ENCODE measurements at regions not wholly inside any gene's neighbourhood (a gene's known extent, or its start where the extent isn't known, plus 50 kb on each side); places are given as distances from the start of the nearest gene placed in this dataset.

GRCh38 chr5:3778000-3778550, 182.4 kb downstream of the IRX1 start:
- H3K27me3 ChIP-seq (replicated peaks; ENCODE audit: insufficient read depth), result no peaks in the 10 kb centered on the region
- DNase-seq (ENCODE audit: low spot score), result no peak
- no peaks in the 10 kb centered on the region for H3K36me3 ChIP-seq
- intact Hi-C loops (cut with DNase I), result no loop called here
- H3K4me3 ChIP-seq, result no peak overlapping the region
- WGBS, result 51% methylated on average over 6 of the region's 6 CpGs
- TF ChIP-seq, protein P1, sequence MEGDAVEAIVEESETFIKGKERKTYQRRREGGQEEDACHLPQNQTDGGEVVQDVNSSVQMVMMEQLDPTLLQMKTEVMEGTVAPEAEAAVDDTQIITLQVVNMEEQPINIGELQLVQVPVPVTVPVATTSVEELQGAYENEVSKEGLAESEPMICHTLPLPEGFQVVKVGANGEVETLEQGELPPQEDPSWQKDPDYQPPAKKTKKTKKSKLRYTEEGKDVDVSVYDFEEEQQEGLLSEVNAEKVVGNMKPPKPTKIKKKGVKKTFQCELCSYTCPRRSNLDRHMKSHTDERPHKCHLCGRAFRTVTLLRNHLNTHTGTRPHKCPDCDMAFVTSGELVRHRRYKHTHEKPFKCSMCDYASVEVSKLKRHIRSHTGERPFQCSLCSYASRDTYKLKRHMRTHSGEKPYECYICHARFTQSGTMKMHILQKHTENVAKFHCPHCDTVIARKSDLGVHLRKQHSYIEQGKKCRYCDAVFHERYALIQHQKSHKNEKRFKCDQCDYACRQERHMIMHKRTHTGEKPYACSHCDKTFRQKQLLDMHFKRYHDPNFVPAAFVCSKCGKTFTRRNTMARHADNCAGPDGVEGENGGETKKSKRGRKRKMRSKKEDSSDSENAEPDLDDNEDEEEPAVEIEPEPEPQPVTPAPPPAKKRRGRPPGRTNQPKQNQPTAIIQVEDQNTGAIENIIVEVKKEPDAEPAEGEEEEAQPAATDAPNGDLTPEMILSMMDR (IDR thresholded peaks at IDR 0.05), result no peak
- no peak for TF ChIP-seq POLR2A (IDR thresholded peaks at IDR 0.05)
- TF ChIP-seq POLR2AphosphoS5 (IDR thresholded peaks at IDR 0.05), result no peak
- H3K9me3 ChIP-seq, result no peaks in the 10 kb centered on the region
- H3K4me1 ChIP-seq (replicated peaks), result no peaks in the 10 kb centered on the region
- no peak overlapping the region for H3K27ac ChIP-seq

DNA sequence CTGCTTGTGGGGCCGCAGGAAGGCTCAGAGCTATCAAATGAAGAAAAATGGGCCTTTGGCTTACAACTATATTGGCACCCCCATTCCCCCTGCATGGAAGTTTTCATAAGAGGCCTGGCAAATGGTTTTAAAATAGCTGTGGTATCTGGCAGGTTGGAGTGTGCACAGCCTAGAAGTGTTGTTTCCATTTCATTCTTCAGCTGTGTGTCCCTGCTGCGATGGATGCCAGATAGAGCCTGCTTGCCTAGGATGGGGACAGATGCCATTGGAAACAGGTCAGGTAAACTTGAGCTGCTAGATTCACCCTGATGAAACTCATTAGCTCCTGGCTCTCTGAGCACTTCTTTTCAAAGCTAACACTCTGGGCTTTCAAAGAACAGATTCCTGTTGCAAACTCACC, 183.3 kb downstream of the IRX1 start:
- Histone ChIP-seq H3K27ac (no peak overlapping the region), H3K36me3 (no peaks in the 10 kb centered on the region), H3K4me3 (no peak overlapping the region), H3K9me3 (no peaks in the 10 kb centered on the region), H3K27me3 (replicated peaks; ENCODE audit: insufficient read depth) (no peaks in the 10 kb centered on the region), H3K4me1 (replicated peaks) (no peaks in the 10 kb centered on the region)
- intact Hi-C loops (cut with DNase I), result no loop called here
- no peak for DNase-seq (ENCODE audit: low spot score)
- TF ChIP-seq POLR2A (IDR thresholded peaks at IDR 0.05), result no peak
- TF ChIP-seq, protein P1 (IDR thresholded peaks at IDR 0.05), result no peak
- no peak for TF ChIP-seq POLR2AphosphoS5 (IDR thresholded peaks at IDR 0.05)
- WGBS, result 98% methylated on average over 2 of the region's 2 CpGs

DNA sequence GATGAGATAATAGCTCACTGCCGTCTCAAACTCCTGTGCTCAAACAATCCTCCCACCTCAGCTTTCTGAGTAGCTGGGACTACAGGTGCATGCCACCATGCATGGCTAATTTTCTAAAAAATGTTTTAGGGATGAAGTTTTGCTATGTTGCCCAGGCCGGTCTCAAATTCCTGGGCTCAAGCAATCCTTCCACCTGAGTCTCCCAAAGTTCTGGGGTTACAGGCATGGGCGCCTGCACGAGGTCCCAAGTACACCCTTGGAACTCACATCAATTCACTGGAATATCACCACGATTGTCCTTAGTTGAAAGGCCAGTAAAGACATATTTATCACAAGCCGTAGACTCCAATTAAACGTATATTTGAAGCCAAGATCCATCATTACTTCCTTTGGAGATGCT, 184.6 kb downstream of the IRX1 start:
- 83% methylated on average over 7 of the region's 7 CpGs for WGBS
- H3K4me3 ChIP-seq, result no peak overlapping the region
- no peak for TF ChIP-seq POLR2A (IDR thresholded peaks at IDR 0.05)
- no peak for TF ChIP-seq POLR2AphosphoS5 (IDR thresholded peaks at IDR 0.05)
- TF ChIP-seq, protein P1 (IDR thresholded peaks at IDR 0.05), result no peak

DNA sequence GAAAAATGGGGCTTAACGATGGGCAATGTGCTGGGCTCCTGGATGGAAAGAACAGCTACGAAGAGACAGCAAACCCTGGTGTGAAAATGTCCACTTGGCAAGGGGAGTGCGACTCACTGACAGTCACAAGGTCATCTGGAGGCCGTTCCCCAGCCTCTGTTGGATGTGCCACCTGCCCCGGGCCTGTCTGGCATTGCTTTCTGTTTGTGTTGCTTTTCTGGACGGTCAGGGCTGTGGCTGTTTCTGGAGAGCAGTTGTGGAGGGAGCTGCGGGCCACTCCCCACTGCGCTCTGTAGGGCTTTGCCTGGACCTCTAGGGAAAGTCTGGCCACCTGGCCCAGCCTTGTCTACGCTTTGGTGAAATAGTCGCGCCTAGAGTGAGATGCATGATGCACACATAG, 185.3 kb downstream of the IRX1 start:
- intact Hi-C loops (cut with DNase I), result no loop called here
- DNase-seq (ENCODE audit: low spot score), result no peak
- no peaks in the 10 kb centered on the region for H3K27me3 ChIP-seq (replicated peaks; ENCODE audit: insufficient read depth)
- no peaks in the 10 kb centered on the region for H3K36me3 ChIP-seq
- no peak overlapping the region for H3K27ac ChIP-seq
- WGBS, result 85% methylated on average over 11 of the region's 11 CpGs
- H3K9me3 ChIP-seq, result no peaks in the 10 kb centered on the region
- no peaks in the 10 kb centered on the region for H3K4me1 ChIP-seq (replicated peaks)
- TF ChIP-seq POLR2AphosphoS5 (IDR thresholded peaks at IDR 0.05) (no peak), POLR2A (IDR thresholded peaks at IDR 0.05) (no peak)
- TF ChIP-seq, protein P1 (IDR thresholded peaks at IDR 0.05), result no peak
- H3K4me3 ChIP-seq, result no peak overlapping the region

More for the DNA sequence above, 184.6 kb downstream of the IRX1 start:
- intact Hi-C loops (cut with DNase I), result no loop called here
- H3K27ac ChIP-seq, result no peak overlapping the region
- H3K4me1 ChIP-seq (replicated peaks), result no peaks in the 10 kb centered on the region
- no peaks in the 10 kb centered on the region for H3K27me3 ChIP-seq (replicated peaks; ENCODE audit: insufficient read depth)
- H3K36me3 ChIP-seq, result no peaks in the 10 kb centered on the region
- no peak for DNase-seq (ENCODE audit: low spot score)
- no peaks in the 10 kb centered on the region for H3K9me3 ChIP-seq

DNA sequence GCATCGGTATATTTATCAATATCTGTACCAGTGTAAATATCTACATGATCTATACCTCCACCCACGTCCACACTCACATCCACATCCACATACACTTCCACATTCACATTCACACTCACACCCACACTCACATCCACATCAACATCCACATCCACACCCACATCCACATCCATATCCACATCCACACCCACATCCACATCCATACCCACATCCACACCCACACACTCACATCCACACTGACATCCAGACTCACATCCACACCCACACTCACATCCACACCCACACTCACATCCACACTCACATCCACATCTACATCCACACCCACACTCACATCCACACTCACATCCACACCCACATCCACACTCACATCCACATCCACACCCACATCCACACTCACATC, 189.2 kb downstream of the IRX1 start:
- Histone ChIP-seq H3K9me3 (no peaks in the 10 kb centered on the region), H3K4me1 (replicated peaks) (no peaks in the 10 kb centered on the region), H3K36me3 (no peaks in the 10 kb centered on the region), H3K4me3 (no peak overlapping the region), H3K27ac (no peak overlapping the region), H3K27me3 (replicated peaks; ENCODE audit: insufficient read depth) (no peaks in the 10 kb centered on the region)
- intact Hi-C loops (cut with DNase I), result no loop called here
- TF ChIP-seq POLR2AphosphoS5 (IDR thresholded peaks at IDR 0.05) (no peak), POLR2A (IDR thresholded peaks at IDR 0.05) (no peak)
- TF ChIP-seq, protein P1 (IDR thresholded peaks at IDR 0.05), result no peak
- DNase-seq (ENCODE audit: low spot score), result no peak
- WGBS, result 82% methylated on average over 2 of the region's 2 CpGs

Data from prostate gland (tissue), 2 donors.